ENCODE measurements at regions not wholly inside any gene's neighbourhood (a gene's known extent, or its start where the extent isn't known, plus 50 kb on each side); places are given as distances from the start of the nearest gene placed in this dataset.

DNA sequence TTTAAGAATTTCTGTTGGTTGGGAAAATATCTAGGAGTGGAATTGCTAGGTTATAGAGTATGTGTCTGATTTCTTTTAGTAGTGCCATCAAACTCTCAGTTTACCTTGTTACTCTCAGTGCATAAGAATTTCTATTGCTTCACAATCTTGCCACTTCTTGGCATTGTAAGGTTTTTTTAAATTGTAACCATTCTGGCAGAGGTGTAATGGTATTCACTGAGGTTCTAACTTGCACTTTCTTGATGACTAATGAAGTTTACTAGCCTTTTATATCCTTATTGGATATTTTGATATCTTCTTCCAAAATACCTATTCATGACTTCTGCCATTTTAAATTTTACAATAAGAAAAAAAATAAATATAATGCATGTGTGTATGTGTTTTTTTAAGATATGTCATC lies 478.0 kb downstream of the NAV3 start (continued):
- TF ChIP-seq TCF7L2 (IDR thresholded peaks at IDR 0.05; ENCODE audit: borderline replicate concordance, low read depth, low read length): no peak
- no peak for TF ChIP-seq IKZF3 (tag by site-specific recombination; IDR thresholded peaks at IDR 0.05)
- TF ChIP-seq ZNF133 (tag by site-specific recombination; IDR thresholded peaks at IDR 0.05): no peak
- no peak for TF ChIP-seq GLI4 (tag by site-specific recombination; IDR thresholded peaks at IDR 0.05)
- TF ChIP-seq, protein P1, sequence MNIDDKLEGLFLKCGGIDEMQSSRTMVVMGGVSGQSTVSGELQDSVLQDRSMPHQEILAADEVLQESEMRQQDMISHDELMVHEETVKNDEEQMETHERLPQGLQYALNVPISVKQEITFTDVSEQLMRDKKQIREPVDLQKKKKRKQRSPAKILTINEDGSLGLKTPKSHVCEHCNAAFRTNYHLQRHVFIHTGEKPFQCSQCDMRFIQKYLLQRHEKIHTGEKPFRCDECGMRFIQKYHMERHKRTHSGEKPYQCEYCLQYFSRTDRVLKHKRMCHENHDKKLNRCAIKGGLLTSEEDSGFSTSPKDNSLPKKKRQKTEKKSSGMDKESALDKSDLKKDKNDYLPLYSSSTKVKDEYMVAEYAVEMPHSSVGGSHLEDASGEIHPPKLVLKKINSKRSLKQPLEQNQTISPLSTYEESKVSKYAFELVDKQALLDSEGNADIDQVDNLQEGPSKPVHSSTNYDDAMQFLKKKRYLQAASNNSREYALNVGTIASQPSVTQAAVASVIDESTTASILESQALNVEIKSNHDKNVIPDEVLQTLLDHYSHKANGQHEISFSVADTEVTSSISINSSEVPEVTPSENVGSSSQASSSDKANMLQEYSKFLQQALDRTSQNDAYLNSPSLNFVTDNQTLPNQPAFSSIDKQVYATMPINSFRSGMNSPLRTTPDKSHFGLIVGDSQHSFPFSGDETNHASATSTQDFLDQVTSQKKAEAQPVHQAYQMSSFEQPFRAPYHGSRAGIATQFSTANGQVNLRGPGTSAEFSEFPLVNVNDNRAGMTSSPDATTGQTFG (tag by site-specific recombination; IDR thresholded peaks at IDR 0.05; ENCODE audit: borderline replicate concordance): no peak
- TF ChIP-seq ZFHX2 (tag by site-specific recombination; conservative IDR thresholded peaks at IDR 0.05): no peak
- TF ChIP-seq ZNF473 (tag by site-specific recombination; IDR thresholded peaks at IDR 0.05): no peak
- TF ChIP-seq, protein P2, sequence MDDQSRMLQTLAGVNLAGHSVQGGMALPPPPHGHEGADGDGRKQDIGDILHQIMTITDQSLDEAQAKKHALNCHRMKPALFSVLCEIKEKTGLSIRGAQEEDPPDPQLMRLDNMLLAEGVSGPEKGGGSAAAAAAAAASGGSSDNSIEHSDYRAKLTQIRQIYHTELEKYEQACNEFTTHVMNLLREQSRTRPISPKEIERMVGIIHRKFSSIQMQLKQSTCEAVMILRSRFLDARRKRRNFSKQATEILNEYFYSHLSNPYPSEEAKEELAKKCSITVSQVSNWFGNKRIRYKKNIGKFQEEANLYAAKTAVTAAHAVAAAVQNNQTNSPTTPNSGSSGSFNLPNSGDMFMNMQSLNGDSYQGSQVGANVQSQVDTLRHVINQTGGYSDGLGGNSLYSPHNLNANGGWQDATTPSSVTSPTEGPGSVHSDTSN (CRISPR knock-in tag; IDR thresholded peaks at IDR 0.05): no peak
- TF ChIP-seq ZNF792 (tag by site-specific recombination; IDR thresholded peaks at IDR 0.05): no peak

DNA sequence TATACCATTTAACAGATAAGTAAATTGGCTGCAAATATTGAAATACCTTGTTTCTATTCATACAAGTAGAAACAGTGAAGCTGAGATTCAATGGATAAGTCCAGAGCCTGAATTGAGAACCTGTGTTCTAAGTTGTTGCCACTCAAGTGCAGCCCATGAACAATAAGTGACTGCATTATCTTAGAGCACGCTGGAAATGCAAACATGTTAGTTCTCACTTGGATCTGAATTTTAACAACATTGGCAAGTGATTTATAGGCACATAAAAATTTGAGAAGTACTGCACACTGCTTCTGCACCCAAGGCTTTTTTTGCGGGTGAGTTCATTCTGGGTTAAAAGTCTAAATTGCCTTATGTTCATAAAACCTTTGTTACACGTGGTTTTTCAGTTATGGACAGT lies 484.3 kb downstream of the NAV3 start:
- H3K36me3 ChIP-seq (ENCODE audit: control insufficient read depth in 2 of 2, insufficient read depth in 1 of 2, low read length in 2 of 2): no peaks in the 10 kb centered on the region
- no peak overlapping the region for H3K4me3 ChIP-seq (ENCODE audit: low read depth, low read length)
- peaks cover 13% of the 10 kb centered on the region for H3K4me1 ChIP-seq (ENCODE audit: control insufficient read depth, insufficient read depth, low read length)
- ChIA-PET POLR2A (no interaction called here), CTCF (no interaction called here)
- TF ChIP-seq, protein P3, sequence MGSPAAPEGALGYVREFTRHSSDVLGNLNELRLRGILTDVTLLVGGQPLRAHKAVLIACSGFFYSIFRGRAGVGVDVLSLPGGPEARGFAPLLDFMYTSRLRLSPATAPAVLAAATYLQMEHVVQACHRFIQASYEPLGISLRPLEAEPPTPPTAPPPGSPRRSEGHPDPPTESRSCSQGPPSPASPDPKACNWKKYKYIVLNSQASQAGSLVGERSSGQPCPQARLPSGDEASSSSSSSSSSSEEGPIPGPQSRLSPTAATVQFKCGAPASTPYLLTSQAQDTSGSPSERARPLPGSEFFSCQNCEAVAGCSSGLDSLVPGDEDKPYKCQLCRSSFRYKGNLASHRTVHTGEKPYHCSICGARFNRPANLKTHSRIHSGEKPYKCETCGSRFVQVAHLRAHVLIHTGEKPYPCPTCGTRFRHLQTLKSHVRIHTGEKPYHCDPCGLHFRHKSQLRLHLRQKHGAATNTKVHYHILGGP (tag by site-specific recombination; IDR thresholded peaks at IDR 0.05): no peak
- TF ChIP-seq TCF7L2 (IDR thresholded peaks at IDR 0.05; ENCODE audit: borderline replicate concordance, low read depth, low read length) (peak; percentile 22; the same call in 1 of the 2 replicates), ZNF596 (tag by site-specific recombination; IDR thresholded peaks at IDR 0.05) (no peak), ZNF223 (tag by site-specific recombination; IDR thresholded peaks at IDR 0.05) (no peak), ZNF510 (tag by site-specific recombination; IDR thresholded peaks at IDR 0.05; ENCODE audit: insufficient replicate concordance) (no peak), TRIM28 (IDR thresholded peaks at IDR 0.05; ENCODE audit: borderline replicate concordance, low read length) (peak; percentile 79), ZNF248 (tag by site-specific recombination; IDR thresholded peaks at IDR 0.05) (no peak), HOXD13 (CRISPR knock-in tag; IDR thresholded peaks at IDR 0.05; ENCODE audit: borderline replicate concordance) (no peak), ZNF214 (tag by site-specific recombination; IDR thresholded peaks at IDR 0.05; ENCODE audit: borderline replicate concordance) (no peak)
- H3K27ac ChIP-seq (ENCODE audit: extremely low read depth, low read depth, low read length): no peak overlapping the region
- no peaks in the 10 kb centered on the region for H3K9me3 ChIP-seq (ENCODE audit: control insufficient read depth, insufficient read depth, low read depth, low read length)

DNA sequence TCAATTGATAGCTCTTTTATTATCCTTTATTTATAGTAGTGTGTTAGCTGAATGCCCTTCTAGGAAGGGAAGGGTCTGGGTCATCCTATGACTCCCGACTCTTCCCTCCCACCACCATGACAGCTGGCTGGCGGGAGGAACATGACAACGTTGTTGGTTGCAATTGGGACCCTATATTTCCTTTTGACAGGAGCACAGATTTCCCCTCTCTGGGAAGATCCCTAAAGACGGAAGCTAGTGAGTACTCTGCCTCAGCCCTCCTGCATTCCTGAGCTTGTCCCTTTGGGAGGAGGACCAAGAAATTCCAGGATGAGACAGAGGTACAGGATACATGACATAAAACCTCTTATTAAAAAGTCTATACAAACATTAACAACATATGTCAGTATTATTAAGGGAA lies 485.4 kb downstream of the NAV3 start:
- no peak overlapping the region for H3K4me3 ChIP-seq (ENCODE audit: low read depth, low read length)
- ChIA-PET POLR2A (no interaction called here), CTCF (no interaction called here)
- H3K9me3 ChIP-seq (ENCODE audit: control insufficient read depth, insufficient read depth, low read depth, low read length): no peaks in the 10 kb centered on the region
- peaks cover 13% of the 10 kb centered on the region for H3K4me1 ChIP-seq (ENCODE audit: control insufficient read depth, insufficient read depth, low read length)
- no peaks in the 10 kb centered on the region for H3K36me3 ChIP-seq (ENCODE audit: control insufficient read depth in 2 of 2, insufficient read depth in 1 of 2, low read length in 2 of 2)
- no peak overlapping the region for H3K27ac ChIP-seq (ENCODE audit: extremely low read depth, low read depth, low read length)
- no peak for TF ChIP-seq ZNF292 (tag by site-specific recombination; IDR thresholded peaks at IDR 0.05; ENCODE audit: borderline replicate concordance, low read depth)
- TF ChIP-seq SP2 (tag by site-specific recombination; IDR thresholded peaks at IDR 0.05): no peak
- TF ChIP-seq ZNF324 (tag by site-specific recombination; IDR thresholded peaks at IDR 0.05): no peak
- TF ChIP-seq ZNF394 (tag by site-specific recombination; IDR thresholded peaks at IDR 0.05; ENCODE audit: borderline replicate concordance): no peak
- no peak for TF ChIP-seq ZNF549 (tag by site-specific recombination; IDR thresholded peaks at IDR 0.05)
- TF ChIP-seq RBAK (tag by site-specific recombination; IDR thresholded peaks at IDR 0.05): no peak
- TF ChIP-seq ZNF560 (tag by site-specific recombination; IDR thresholded peaks at IDR 0.05; ENCODE audit: borderline replicate concordance): no peak
- no peak for TF ChIP-seq ZNF701 (tag by site-specific recombination; IDR thresholded peaks at IDR 0.05)
- TF ChIP-seq ZNF791 (tag by site-specific recombination; IDR thresholded peaks at IDR 0.05): no peak
- TF ChIP-seq, protein P4, sequence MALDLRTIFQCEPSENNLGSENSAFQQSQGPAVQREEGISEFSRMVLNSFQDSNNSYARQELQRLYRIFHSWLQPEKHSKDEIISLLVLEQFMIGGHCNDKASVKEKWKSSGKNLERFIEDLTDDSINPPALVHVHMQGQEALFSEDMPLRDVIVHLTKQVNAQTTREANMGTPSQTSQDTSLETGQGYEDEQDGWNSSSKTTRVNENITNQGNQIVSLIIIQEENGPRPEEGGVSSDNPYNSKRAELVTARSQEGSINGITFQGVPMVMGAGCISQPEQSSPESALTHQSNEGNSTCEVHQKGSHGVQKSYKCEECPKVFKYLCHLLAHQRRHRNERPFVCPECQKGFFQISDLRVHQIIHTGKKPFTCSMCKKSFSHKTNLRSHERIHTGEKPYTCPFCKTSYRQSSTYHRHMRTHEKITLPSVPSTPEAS (tag by site-specific recombination; IDR thresholded peaks at IDR 0.05): no peak

Data from HEK293 (cell line).